ENCODE measurements at regions not wholly inside any gene's neighbourhood (a gene's known extent, or its start where the extent isn't known, plus 50 kb on each side); places are given as distances from the start of the nearest gene placed in this dataset.

GRCh38 chr12:22855456-22855855 lies 230.5 kb downstream of the ETNK1 start:
- TF ChIP-seq CTCF (IDR thresholded peaks at IDR 0.05) = no peak
- no peak for TF ChIP-seq POLR2A (IDR thresholded peaks at IDR 0.05)
- TF ChIP-seq EP300 (IDR thresholded peaks at IDR 0.05) = no peak
- no peak for TF ChIP-seq POLR2AphosphoS5 (IDR thresholded peaks at IDR 0.05)
